ENCODE measurements at regions not wholly inside any gene's neighbourhood (a gene's known extent, or its start where the extent isn't known, plus 50 kb on each side); places are given as distances from the start of the nearest gene placed in this dataset.
"Not testable (repeated sequence)": the region's sequence is repeated elsewhere in the genome, so short reads cannot be mapped to it uniquely, and the experiment has no call there.

- TF ChIP-seq EZH2phosphoT487 (IDR thresholded peaks at IDR 0.05; ENCODE audit: borderline replicate concordance, low read length); CTCF (IDR thresholded peaks at IDR 0.05; ENCODE audit: low read depth, low read length, poor library complexity, severe bottlenecking): not testable (repeated sequence)
These were observed 366.8 kb downstream of the ANAPC1 start for GRCh38 chr2:111517050-111517720.

All from DOHH2 (cell line).